Hepatocyte (in vitro differentiated cells): ENCODE measurements at regions not wholly inside any gene's neighbourhood (a gene's known extent, or its start where the extent isn't known, plus 50 kb on each side); places are given as distances from the start of the nearest gene placed in this dataset.

Experiments
- DNase-seq: peaks from one replicate; pipeline ENCODE4 v3.0.0-alpha.2; 2016; ENCODE audit warnings: low spot score
- H2AFZ ChIP-seq: fragments of 200-600 bp; sonication (generic); 2 replicates; pipeline ENCODE4 v1.6.0; 2016; ENCODE audit warnings: antibody characterized with exemption, mild to moderate bottlenecking
- H3K27ac ChIP-seq: fragments of 200-600 bp; sonication (generic); 2 replicates; pipeline ENCODE4 v1.5.1; 2016; ENCODE audit warnings: mild to moderate bottlenecking
- H3K27me3 ChIP-seq: fragments of 200-600 bp; sonication (generic); 2 replicates; pipeline ENCODE4 v1.6.1; 2016
- H3K36me3 ChIP-seq: fragments of 200-600 bp; sonication (generic); replicated peaks from 2 replicates; pipeline ENCODE4 v1.5.1; 2016; ENCODE audit warnings: low read depth; ENCODE audit not compliant: insufficient read depth
- H3K4me1 ChIP-seq: fragments of 200-600 bp; sonication (generic); 2 replicates; pipeline ENCODE4 v1.5.1; 2016; ENCODE audit warnings: mild to moderate bottlenecking, moderate library complexity; ENCODE audit not compliant: insufficient read depth
- H3K4me2 ChIP-seq: fragments of 200-600 bp; sonication (generic); 2 replicates; pipeline ENCODE4 v1.6.0; 2016
- H3K4me3 ChIP-seq: fragments of 200-600 bp; sonication (generic); 2 replicates; pipeline ENCODE4 v1.5.1; 2016; ENCODE audit warnings: mild to moderate bottlenecking
- H3K79me2 ChIP-seq: fragments of 200-600 bp; sonication (generic); 2 replicates; pipeline ENCODE4 v1.6.0; 2017; ENCODE audit warnings: mild to moderate bottlenecking
- H3K9me2 ChIP-seq: fragments of 200-600 bp; sonication (generic); replicated peaks from 2 replicates; pipeline ENCODE4 v1.6.0; 2017; ENCODE audit warnings: mild to moderate bottlenecking; ENCODE audit not compliant: insufficient read depth
- H3K9me3 ChIP-seq: fragments of 200-600 bp; sonication (generic); 2 replicates; pipeline ENCODE4 v1.5.1; 2016; ENCODE audit warnings: low read depth, mild to moderate bottlenecking
- H4K20me1 ChIP-seq: fragments of 200-600 bp; sonication (generic); 2 replicates; pipeline ENCODE4 v1.6.0; 2016; ENCODE audit warnings: mild to moderate bottlenecking; ENCODE audit not compliant: insufficient read depth, poor library complexity, severe bottlenecking
- CTCF ChIP-seq: fragments of 200-600 bp; sonication (generic); IDR thresholded peaks from 2 replicates; pipeline ENCODE4 v1.5.1; 2016; ENCODE audit warnings: antibody characterized with exemption, mild to moderate bottlenecking; ENCODE audit not compliant: poor library complexity
- EZH2 ChIP-seq: fragments of 200-600 bp; sonication (generic); IDR thresholded peaks from 2 replicates; pipeline ENCODE4 v1.6.1; 2016; ENCODE audit warnings: antibody characterized with exemption, mild to moderate bottlenecking, borderline replicate concordance
- EZH2phosphoT487 ChIP-seq: fragments of 200-600 bp; sonication (generic); IDR thresholded peaks from one replicate; pipeline ENCODE4 v1.6.1; 2018; ENCODE audit warnings: antibody characterized with exemption, mild to moderate bottlenecking, low read depth, moderate library complexity; ENCODE audit not compliant: unreplicated experiment, severe bottlenecking
- WGBS: methylation state at CpG from one replicate; pipeline ENCODE4 v1.1.6; 2016; ENCODE audit warnings: low lambda C conversion rate; ENCODE audit errors: missing lambda C conversion rate; 5-methylcytosine and 5-hydroxymethylcytosine counted together

- Histone ChIP-seq H3K4me3 (no peak overlapping the region), H3K27ac (no peak overlapping the region), H3K9me3 (no peaks in the 10 kb centered on the region), H2AFZ (no peak overlapping the region), H3K9me2 (no peaks in the 10 kb centered on the region), H3K36me3 (no peaks in the 10 kb centered on the region), H4K20me1 (no peaks in the 10 kb centered on the region), H3K79me2 (no peaks in the 10 kb centered on the region), H3K4me2 (no peak overlapping the region), H3K4me1 (peaks cover 2% of the 10 kb centered on the region), H3K27me3 (no peaks in the 10 kb centered on the region)
- 62% methylated on average over 4 of the region's 4 CpGs for WGBS
- TF ChIP-seq EZH2 (no peak), CTCF (no peak), EZH2phosphoT487 (no peak)
- no peak for DNase-seq
These were observed 483.2 kb upstream of the PTBP2 start for GRCh38 chr1:96238426-96238825.

- no peaks in the 10 kb centered on the region for H3K9me2 ChIP-seq
- H3K79me2 ChIP-seq = no peaks in the 10 kb centered on the region
- no peaks in the 10 kb centered on the region for H4K20me1 ChIP-seq
These were observed 481.1 kb upstream of the PTBP2 start for GRCh38 chr1:96240438-96240837.

GRCh38 chr1:96253246-96254035, 468.1 kb upstream of the PTBP2 start:
- 76% methylated on average over 4 of the region's 4 CpGs for WGBS
- H3K27me3 ChIP-seq = peaks cover 2% of the 10 kb centered on the region
- H3K36me3 ChIP-seq = no peaks in the 10 kb centered on the region
- TF ChIP-seq EZH2 (no peak), CTCF (no peak), EZH2phosphoT487 (no peak)
- H2AFZ ChIP-seq = no peak overlapping the region
- H3K79me2 ChIP-seq = no peaks in the 10 kb centered on the region
- H3K9me3 ChIP-seq = no peaks in the 10 kb centered on the region
- no peak overlapping the region for H3K4me2 ChIP-seq
- no peak overlapping the region for H3K4me3 ChIP-seq
- H3K27ac ChIP-seq = no peak overlapping the region
- no peaks in the 10 kb centered on the region for H3K9me2 ChIP-seq
- H4K20me1 ChIP-seq = no peaks in the 10 kb centered on the region
- H3K4me1 ChIP-seq = no peaks in the 10 kb centered on the region
- no peak for DNase-seq

More at GRCh38 chr1:96240438-96240837, 481.1 kb upstream of the PTBP2 start:
- H2AFZ ChIP-seq = no peak overlapping the region
- no peak overlapping the region for H3K27ac ChIP-seq
- no peaks in the 10 kb centered on the region for H3K9me3 ChIP-seq
- H3K36me3 ChIP-seq = no peaks in the 10 kb centered on the region
- H3K27me3 ChIP-seq = no peaks in the 10 kb centered on the region
- H3K4me3 ChIP-seq = no peak overlapping the region
- DNase-seq = no peak
- no peak overlapping the region for H3K4me2 ChIP-seq
- no peaks in the 10 kb centered on the region for H3K4me1 ChIP-seq
- TF ChIP-seq EZH2 = no peak
- no peak for TF ChIP-seq CTCF
- TF ChIP-seq EZH2phosphoT487 = no peak
